GM21390 (cell line): ENCODE measurements at regions not wholly inside any gene's neighbourhood (a gene's known extent, or its start where the extent isn't known, plus 50 kb on each side); places are given as distances from the start of the nearest gene placed in this dataset.

Experiments
- ATAC-seq: cut with Tn5 transposase; IDR thresholded peaks from one replicate; pipeline ENCODE4 v1.9.1; 2021; ENCODE audit not compliant: unreplicated experiment

DNA sequence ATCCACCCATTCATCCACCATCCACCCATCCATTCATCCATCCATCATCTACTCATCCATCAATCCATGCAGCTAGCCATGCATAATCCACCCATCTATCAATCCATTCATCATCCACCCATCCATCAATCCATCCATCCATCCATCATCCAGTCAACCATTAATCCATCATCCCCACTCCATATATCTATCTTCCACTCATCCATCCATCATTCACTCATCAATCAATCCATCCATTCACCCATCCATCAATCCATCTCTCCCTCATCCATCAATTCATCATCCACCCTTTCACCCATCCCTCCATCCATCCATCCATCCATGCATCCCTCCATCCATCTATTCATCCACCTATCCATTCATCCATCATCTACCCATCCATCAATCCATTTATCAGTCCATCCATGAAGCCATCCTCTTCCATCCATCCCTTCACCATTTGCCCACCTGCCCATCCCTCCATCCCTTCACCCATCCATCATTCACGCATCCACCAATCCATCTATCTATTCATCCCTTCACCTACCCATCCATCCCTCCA is 689.4 kb downstream of the BRD1 start:
- ATAC-seq: no peak

DNA sequence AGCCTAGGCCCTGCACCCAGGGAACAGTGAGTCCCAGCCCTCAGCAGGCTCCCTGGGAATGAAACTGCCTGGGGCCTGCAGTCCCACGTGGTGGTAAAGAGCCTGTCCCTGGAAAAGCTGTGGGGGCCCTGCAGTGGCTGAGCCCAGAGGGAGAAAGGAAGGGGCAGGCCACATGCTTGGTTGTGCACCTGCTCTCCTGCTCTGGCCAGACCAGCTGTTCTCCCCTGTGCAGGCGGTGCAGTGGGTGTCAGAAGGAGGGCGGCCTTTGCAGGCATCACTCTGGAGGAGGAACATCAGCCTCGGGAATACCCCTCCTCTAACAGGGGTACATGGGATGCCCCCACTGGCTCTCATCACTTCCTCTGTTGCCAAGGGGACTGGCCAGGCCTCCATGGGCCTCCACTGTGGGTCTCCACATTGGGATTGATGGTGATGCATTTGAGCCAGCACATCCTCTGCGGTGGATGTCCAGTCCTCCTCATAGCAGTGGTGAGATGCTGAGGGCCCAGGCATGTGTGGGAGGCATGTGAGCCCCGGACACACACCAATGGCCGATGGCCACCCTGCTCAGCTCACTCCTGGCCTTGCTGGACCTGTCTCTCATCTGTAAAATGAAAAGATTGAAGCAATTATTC is 690.4 kb downstream of the BRD1 start:
- ATAC-seq: no peak

DNA sequence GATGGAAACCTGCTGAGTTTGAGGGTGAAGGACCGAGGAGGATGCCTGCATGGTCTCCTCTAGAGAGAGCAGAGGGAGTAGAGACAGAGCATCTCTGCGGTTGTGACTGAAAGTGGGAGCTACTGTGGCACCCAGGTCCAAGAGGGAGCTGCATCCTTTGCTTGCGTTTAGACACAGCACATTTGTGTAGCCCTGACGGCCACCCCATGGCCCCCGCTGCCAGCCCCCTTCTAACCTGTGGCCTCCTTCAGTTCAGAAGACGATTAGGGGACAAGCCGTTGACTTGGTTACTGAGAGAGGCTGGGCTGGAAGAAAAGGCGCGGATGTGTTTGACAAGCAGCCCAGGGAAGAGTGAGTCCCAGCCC is 690.9 kb downstream of the BRD1 start:
- ATAC-seq: no peak

DNA sequence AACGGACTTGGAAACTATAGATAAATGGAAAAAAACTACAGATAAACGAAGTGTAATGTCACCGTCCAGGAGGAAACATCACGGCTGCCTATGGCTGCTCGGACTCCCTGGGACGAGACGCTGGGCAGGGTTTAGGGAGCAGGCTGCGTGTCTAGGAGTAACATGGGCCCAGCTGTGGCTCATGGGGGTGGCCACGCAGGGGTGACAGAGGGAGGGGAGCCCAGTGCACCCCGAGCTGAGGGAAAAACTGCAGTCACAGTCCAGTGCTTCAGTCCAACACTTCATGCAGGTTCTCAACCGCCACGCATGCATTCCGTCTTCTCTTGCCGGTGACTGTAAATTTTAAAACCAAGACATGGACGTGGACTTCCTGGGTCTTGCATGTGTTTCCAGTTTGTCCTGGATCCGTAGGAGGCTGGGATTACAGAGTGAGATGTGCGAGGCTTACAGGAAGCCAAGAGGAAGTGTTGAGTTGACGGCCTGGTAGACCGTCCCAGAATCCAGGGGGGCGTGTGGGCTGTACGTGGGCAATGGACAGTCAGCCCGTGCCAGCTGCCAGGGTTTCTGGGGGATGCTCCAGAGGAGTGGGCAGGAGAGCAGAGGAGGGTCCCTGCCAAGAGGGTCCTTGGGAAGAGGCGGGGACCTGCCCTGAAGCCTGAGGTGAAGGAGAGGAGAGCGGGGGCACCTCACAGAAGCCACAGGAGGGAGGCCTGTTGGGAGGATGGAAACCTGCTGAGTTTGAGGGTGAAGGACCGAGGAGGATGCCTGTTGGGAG is 691.4 kb downstream of the BRD1 start:
- no peak for ATAC-seq

DNA sequence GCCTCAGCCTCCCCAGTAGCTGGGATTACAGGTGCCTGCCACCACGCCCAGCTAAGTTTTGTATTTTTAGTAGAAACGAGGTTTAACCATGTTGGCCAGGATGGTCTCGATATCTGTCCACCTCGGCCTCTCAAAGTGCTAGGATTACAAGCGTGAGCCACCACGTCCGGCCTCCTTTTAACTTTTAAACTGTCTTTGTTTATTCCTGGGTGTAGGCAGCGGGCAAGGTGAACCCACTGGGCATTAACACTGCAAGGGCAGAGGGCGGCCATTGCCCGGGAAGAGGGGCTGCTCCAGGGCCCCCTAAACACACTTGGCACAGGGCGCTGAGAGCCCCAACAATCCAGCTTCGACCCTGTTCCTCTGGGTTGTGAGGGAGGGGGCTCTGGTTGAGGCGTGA is 693.6 kb downstream of the BRD1 start:
- no peak for ATAC-seq

DNA sequence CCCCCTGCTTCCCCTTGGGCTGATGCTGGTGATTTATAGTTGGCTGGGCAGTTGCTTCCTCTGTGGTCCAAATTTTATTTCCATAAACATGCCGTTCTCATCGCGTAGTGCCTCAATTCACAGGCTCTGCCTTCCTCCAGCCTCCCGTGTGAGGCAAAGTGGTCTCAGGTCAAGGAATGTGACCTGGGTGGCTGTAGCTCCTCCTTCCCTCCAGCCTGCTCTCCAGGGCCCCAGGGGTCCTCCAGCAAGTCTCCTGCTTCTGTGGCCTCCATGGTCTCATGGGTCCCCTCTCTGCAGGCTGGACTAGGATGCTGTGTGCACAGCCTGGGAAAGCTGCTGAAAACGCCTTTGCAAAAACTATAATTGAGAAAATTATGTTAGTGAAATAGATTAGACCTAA is 694.1 kb downstream of the BRD1 start:
- no peak for ATAC-seq

DNA sequence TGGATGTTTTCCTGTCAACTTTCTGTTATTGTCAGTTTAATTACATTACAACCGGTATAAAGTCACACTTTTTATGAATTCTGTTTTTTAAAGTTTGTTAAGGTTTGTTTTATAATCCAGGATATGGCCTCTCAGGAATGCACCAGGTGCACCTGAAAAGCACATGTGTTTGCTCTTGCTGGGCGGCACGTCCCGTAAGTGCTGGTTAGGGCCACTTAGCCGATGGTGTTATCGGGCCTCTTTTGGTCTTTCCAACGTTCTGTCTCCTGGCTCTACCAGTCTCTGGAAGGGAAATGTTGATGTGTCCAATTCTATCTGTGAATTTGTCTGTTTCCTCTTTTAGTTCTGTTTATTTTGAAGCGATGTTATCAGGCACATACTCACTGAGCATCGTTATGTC is 695.7 kb downstream of the BRD1 start:
- ATAC-seq: no peak

DNA sequence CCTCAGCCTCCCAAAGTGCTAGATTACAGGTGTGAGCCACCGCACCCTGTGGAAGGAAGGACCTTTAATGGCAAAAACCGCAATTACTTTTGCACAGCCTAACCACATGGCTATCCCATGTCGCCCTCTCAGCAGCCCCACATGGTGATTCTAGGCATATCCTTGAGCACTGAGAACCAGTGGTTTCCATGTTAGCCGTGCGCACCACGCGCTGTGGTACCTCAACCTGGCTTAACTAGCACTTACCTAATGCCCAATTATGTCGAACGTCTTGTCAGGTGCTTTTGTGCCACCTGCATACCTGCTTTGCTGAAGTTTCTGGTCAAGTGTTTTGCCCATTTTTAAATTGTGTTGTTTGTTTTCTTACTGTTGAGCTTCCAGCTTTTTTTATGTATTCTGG is 697.9 kb downstream of the BRD1 start:
- no peak for ATAC-seq

DNA sequence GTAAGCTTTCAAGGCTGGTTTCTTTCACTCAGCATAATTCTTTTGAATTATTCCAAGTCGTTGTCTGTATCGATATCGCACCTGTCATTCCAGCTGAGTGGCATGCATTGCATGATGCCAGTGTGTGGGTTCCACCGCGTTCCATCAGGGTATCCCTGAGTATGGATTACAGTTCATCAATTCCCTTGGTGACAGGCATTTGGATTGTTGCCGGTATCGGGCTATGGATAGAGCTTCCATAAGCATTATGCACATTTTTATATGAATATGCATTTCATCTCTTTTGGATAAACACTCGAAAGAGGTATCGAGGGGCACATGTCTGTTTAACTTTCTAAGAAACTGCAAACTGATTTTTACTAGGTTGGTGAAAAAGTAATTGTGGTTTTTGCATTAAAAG is 698.8 kb downstream of the BRD1 start:
- ATAC-seq: no peak

DNA sequence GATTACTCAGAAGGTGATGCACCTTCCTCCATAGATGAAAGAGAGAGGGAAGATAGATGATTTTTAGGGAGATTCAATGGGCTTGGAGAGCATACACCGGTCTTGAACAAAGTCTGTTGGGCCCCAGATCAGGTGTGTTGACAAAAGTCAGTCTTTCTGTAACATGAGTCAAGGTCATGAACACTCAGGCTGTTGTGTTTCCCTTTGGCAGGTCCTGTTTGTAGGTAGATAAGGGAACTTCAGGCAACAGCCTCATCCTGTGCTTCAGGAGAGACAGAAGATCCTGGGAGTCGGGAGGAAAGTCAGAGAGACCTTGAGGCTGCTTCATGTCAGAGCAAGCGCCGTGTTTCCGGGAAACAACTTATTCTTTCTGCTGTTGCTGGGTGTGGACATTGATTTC is 703.1 kb downstream of the BRD1 start:
- ATAC-seq: no peak

DNA sequence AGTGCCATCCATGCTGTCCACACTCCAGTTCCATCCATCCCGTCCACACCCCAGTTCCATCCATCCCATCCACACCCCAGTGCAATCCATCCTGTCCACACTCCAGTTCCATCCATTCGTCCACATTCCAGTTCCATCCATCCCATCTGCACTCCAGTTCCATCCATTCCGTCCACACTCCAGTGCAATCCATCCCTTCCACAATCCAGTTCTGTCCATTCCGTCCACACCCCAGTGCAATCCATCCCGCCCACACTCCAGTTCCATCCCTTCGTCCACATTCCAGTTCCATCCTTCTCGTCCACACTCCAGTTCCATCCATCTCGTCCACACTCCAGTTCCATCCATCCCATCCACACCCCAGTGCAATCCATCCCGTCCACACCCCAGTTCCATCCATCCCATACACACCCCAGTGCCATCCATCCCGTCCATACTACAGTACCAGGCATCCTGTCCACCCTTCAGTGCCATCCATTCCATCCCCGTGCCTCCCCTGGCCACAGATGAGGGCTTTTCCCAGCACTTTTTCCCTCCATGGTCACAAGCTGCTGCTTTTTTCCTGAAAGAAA is 704.0 kb downstream of the BRD1 start:
- ATAC-seq: no peak

DNA sequence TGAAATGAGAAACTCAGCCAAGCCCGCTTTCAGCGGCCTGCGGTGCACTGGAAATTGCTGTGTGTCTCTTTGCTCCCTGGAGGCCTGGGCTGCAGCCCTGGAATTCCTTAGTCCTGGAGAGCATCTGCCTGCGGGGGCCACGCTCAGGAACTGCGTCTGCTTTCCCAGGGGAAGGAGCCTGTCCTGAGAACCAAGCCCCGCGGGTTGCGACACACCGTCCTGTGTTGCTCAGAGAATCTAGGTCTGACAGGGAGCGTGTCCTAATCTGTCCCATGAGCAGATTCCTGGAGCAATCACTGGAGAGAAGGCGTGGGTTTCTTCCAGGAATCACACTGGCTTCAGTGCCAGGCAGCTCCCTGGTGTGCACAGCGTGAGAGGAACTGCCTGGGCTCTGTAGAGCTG is 708.1 kb downstream of the BRD1 start:
- ATAC-seq: no peak

DNA sequence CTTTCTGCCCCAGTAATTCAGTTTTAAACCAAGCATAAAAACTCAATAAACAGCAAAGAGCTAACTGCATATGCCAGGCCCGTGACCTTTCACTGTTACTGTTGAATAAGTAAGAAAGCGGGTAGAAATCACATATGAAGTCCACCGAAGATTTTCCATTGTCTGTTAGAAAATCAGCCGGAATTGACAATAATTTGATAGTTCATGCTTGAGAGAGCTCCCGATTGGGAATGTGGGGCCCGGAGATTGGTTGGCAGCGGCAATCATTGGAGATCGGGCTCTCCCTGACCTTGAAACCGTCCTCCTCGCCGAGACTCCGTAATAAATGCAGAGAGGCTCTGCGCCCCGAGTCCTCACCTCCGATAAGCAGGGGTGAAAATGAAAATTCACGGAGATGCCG is 709.6 kb downstream of the BRD1 start:
- no peak for ATAC-seq

DNA sequence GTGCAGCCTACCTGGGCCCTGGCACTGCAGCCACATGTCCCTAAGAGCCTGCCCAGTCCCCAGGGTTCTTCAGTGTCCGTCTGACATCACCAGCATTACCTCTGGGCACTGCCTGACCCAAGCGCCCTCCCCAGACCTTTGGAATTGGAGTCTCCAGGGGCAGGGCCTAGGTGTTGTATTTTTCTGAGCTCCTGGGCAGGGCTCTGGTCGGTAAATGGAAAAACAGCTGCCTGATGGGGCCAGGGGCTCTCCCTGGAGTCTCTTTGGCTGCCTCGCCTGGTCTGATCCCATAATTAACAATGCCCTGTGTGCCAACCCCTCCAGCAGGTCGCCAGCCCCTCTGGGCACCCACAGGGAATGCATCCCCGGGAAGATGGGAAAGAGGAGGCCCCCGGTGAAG is 710.2 kb downstream of the BRD1 start:
- no peak for ATAC-seq

DNA sequence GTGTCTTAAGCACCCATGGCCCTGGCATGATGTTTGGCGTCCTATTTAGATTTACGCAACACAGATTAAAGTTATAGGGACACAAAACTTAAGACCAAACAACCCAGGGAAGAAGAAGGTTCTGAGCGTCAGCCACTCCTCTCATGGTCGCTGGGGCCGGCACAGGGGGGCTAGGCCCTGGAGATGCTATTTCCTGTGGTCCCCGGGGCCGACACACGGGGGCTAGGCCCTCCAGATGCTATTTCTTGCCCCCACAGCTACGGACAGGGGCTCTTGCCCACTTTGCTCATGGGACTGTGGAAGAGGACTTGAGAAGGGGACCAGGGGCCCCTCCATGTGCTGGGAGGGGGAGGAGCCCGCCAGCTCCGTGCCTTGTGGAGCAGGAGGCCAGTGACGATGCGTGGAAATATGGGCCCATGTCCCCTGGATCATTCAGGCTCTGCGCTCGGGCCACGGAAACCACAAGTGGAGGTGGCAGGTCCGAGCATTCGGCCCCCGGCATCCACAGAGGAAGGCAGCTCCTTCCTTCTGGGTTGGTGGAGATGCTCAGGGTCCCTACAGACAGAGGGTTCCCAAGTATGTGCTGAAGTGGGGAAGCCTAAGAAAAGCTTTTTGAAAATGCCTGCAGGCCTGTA is 711.1 kb downstream of the BRD1 start:
- no peak for ATAC-seq

DNA sequence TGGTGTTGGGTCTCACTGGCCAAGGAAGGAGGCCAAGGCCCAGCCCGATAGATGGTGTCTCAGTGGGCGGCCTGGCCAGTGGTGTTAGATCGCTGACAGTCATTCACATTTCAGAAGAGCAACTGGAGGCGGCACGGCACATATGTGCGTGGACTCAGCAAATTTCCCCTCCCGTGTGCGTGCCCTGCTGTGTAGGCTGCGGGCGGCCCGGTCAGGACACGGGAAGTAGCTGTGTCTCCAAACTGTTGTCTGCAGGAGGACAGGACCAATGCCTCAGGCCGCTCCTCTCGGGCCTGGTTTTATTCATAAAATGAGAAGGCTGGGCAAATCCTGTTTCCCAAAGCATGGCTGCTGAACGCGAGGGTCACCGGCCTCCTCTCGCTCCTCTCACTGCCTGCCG is 711.7 kb downstream of the BRD1 start:
- ATAC-seq: no peak

DNA sequence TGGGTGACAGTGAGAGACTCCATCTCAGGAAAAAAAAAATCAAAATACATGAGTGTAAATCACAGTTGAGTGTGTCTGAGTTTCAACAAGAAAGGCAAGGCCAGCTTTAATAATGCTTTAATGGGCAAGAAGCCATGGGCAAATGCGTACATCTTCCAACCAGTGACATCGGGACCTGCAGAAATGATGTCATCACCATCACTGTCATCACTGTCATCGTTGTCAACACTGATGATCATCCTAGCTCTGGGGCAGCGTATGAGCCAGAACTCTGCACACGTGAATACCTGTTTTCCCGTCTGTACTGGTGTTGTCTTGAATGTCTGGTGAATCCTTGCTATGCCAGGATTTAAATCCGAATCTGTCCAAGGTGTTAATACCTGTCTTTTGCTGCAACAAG is 712.5 kb downstream of the BRD1 start:
- ATAC-seq: no peak

DNA sequence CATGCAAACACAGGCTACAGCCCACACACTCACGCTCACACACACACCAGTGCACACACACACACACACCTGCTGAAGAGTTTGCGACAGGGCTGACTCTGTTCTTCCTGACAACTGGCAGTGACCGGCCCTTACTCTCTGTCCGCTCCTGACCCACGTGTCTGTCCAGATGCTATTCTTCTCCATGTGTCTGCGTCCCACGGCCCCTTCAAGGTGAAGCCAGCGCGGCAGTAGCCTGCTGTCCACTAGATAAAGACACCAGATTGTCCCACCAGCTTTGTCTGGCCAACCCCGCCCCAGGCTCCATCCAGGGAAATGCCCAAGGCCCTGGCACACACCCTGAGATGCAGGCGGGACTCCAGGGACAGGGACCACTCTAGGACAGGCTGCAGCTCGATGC is 713.9 kb downstream of the BRD1 start:
- no peak for ATAC-seq

DNA sequence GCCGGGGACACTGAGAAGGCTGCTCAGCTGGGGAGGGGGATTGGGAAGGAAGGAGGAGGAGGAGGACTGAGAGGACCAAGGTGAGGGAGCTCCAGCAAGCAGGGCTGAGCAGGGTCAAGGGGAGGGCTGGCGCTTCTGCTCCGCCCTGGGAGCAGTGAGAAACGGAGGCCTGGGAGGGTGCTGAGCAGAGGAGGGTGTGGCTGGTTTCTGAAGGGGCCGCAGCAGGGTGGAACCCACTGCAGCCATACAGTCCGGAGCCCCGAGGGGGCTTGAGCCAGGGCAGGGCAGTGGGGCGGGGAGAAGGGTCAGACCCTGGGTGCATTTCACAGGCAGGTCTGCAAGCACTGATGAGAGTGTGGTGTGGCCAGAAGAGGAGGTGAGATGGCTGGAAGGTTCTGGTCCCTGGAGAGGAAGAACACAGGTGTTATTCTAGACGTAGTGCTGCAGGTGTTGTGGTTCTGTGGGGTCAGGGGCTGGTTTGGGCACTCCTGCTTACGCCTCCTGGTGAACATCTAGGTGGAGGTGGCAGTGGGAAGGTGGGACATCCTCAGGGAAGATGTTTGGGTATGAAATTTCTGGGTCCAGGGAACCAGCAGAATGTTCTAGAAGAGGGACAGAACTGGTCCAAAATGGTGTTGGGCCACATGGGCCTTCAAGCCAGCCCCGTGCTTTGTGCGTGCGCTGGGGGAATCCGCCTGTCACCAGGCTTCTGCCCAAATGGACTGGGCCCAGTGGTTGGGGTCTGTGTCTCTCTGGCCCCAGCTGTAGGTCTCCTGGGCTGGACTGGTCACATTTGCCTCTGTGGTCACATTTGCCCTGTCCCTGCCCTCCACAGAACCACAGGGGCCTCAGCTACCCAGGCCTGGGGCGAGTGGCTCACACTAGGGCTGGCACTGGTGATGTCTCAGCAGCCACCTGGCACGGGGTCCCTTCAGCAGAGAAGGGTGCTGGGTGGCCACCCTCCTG is 714.7 kb downstream of the BRD1 start:
- no peak for ATAC-seq

DNA sequence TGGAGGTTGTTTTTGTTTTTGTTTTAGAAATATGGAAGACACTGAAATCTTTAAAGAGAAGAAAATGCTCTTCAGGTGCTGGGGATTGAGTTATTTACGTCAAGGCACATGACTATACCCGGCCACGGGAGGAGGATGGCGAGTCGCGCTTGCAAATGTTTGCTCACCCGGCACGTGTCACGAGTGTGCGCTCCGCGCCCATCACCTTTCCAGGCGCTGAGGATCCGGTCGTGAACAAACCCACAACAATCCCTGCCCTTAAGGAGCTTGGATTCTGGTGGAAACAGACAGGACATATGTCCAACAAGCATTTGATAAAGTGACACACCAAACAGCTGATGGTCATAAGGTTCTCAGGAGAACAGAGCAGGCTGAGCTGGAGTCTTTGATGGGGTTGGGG is 715.5 kb downstream of the BRD1 start:
- no peak for ATAC-seq

DNA sequence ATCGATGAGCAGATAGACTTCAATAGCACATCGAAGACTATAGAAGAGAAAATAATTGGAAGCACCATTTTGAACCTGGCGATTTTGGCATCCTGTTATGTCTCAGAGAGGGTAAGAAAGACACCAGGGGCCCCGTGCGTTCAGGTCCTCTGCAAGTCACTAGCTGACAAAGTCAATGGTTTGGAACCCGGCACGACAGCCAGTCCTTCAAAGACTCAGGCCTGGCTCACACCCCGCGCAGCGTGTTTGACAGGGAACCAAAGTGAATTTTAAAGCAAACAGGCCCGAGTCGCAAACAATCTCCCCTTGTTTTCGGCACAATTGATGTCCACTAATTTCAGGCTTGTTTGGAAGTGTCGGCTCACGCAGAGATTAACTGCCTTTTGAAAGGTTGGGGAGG is 716.6 kb downstream of the BRD1 start:
- ATAC-seq: no peak
